DND-41 (cell line): ENCODE measurements at regions not wholly inside any gene's neighbourhood (a gene's known extent, or its start where the extent isn't known, plus 50 kb on each side); places are given as distances from the start of the nearest gene placed in this dataset.

Experiments used
- ATAC-seq: fragments of 200-7000 bp; cut with Tn5 transposase; 3 replicates; pipeline ENCODE4 v1.9.1; 2021; ENCODE audit warnings: low read depth; ENCODE audit not compliant: insufficient read depth
- DNase-seq: peaks from one replicate; pipeline ENCODE4 v3.0.0-alpha.2; 2020
- H2AFZ ChIP-seq: 2 replicates; pipeline ENCODE4 v1.6.0; 2012; ENCODE audit warnings: low read depth, low read length
- H3K27ac ChIP-seq: 2 replicates; pipeline ENCODE4 v1.5.1; 2012; ENCODE audit warnings: low read length, inconsistent platforms
- H3K27me3 ChIP-seq: fragments of 200-600 bp; sonication (generic); 2 replicates; pipeline ENCODE4 v1.6.0; 2012; ENCODE audit warnings: low read length, mild to moderate bottlenecking, inconsistent platforms; ENCODE audit not compliant: insufficient read depth, poor library complexity
- H3K36me3 ChIP-seq: 2 replicates; pipeline ENCODE4 v1.5.1; 2012; ENCODE audit warnings: low read length, inconsistent platforms; ENCODE audit not compliant: insufficient read depth
- H3K4me1 ChIP-seq: 2 replicates; pipeline ENCODE4 v1.5.1; 2012; ENCODE audit warnings: mild to moderate bottlenecking, low read length; ENCODE audit not compliant: insufficient read depth
- H3K4me2 ChIP-seq: 2 replicates; pipeline ENCODE4 v1.6.0; 2012; ENCODE audit warnings: mild to moderate bottlenecking, moderate library complexity, low read length, inconsistent platforms; ENCODE audit not compliant: insufficient read depth
- H3K4me3 ChIP-seq, 2 experiments: fragments of 200-600 bp in 1 of 2; shearing (Covaris generic) in 1 of 2; 2 replicates each; pipeline ENCODE4 v1.5.1; 2012 to 2016; ENCODE audit warnings: inconsistent platforms in 2 of 2, low read length in 2 of 2, mild to moderate bottlenecking in 2 of 2, low read depth in 1 of 2, moderate library complexity in 1 of 2
- H3K79me2 ChIP-seq: 2 replicates; pipeline ENCODE4 v1.6.0; 2012; ENCODE audit warnings: low read length, inconsistent platforms; ENCODE audit not compliant: insufficient read depth
- H3K9ac ChIP-seq: 2 replicates; pipeline ENCODE4 v1.6.0; 2012; ENCODE audit warnings: low read depth, mild to moderate bottlenecking, inconsistent platforms, low read length, moderate library complexity
- H3K9me3 ChIP-seq: 2 replicates; pipeline ENCODE4 v1.5.1; 2012; ENCODE audit warnings: low read length, moderate library complexity, mild to moderate bottlenecking, inconsistent platforms; ENCODE audit not compliant: insufficient read depth, severe bottlenecking
- H4K20me1 ChIP-seq: 2 replicates; pipeline ENCODE4 v1.6.0; 2012; ENCODE audit warnings: low read length; ENCODE audit not compliant: insufficient read depth
- CTCF ChIP-seq: IDR thresholded peaks from 2 replicates; pipeline ENCODE4 v1.5.1; 2012; ENCODE audit warnings: borderline replicate concordance, low read length, moderate library complexity, mild to moderate bottlenecking; ENCODE audit not compliant: poor library complexity, severe bottlenecking; ENCODE audit errors: extremely low read depth
- EZH2 ChIP-seq: IDR thresholded peaks from 3 replicates; pipeline ENCODE4 v1.6.1; 2012; ENCODE audit warnings: borderline replicate concordance, low read depth, mild to moderate bottlenecking, moderate library complexity, low read length, inconsistent platforms; ENCODE audit not compliant: severe bottlenecking

GRCh38 chr3:81255463-81255862 lies 506.0 kb downstream of the GBE1 start:
- no peak overlapping the region for H3K4me3 ChIP-seq
- no peak for TF ChIP-seq EZH2
- TF ChIP-seq CTCF = no peak
- H3K4me1 ChIP-seq = no peaks in the 10 kb centered on the region
- no peaks in the 10 kb centered on the region for H3K36me3 ChIP-seq
- H3K9me3 ChIP-seq = no peaks in the 10 kb centered on the region
- no peak overlapping the region for H3K9ac ChIP-seq
- DNase-seq (no peak), ATAC-seq (no peak)
- no peaks in the 10 kb centered on the region for H3K27me3 ChIP-seq
- H4K20me1 ChIP-seq = no peaks in the 10 kb centered on the region
- no peak overlapping the region for H2AFZ ChIP-seq
- H3K27ac ChIP-seq = no peak overlapping the region
- H3K79me2 ChIP-seq = no peaks in the 10 kb centered on the region
- H3K4me2 ChIP-seq = no peak overlapping the region

- Histone ChIP-seq H2AFZ (no peak overlapping the region), H3K4me2 (no peak overlapping the region), H3K79me2 (no peaks in the 10 kb centered on the region), H3K27ac (no peak overlapping the region), H3K9ac (no peak overlapping the region), H3K4me3 (no peak overlapping the region), H4K20me1 (no peaks in the 10 kb centered on the region), H3K9me3 (no peaks in the 10 kb centered on the region), H3K4me1 (no peaks in the 10 kb centered on the region), H3K36me3 (no peaks in the 10 kb centered on the region), H3K27me3 (no peaks in the 10 kb centered on the region)
- TF ChIP-seq CTCF (no peak), EZH2 (no peak)
- no peak for DNase-seq
- no peak for ATAC-seq
Observed at GRCh38 chr3:81251096-81251495, 510.3 kb downstream of the GBE1 start.

- Histone ChIP-seq H3K27ac (no peak overlapping the region), H2AFZ (no peak overlapping the region), H3K79me2 (no peaks in the 10 kb centered on the region), H3K9me3 (no peaks in the 10 kb centered on the region), H3K36me3 (no peaks in the 10 kb centered on the region), H3K9ac (no peak overlapping the region), H3K4me2 (no peak overlapping the region), H3K4me1 (no peaks in the 10 kb centered on the region), H3K4me3 (no peak overlapping the region), H3K27me3 (no peaks in the 10 kb centered on the region), H4K20me1 (no peaks in the 10 kb centered on the region)
- no peak for TF ChIP-seq EZH2
- TF ChIP-seq CTCF = no peak
- DNase-seq (no peak), ATAC-seq (no peak)
Observed at GRCh38 chr3:81249540-81250029, 511.9 kb downstream of the GBE1 start.

GRCh38 chr3:81245501-81245900 lies 515.9 kb downstream of the GBE1 start:
- no peak overlapping the region for H3K4me2 ChIP-seq
- DNase-seq = no peak
- H2AFZ ChIP-seq = no peak overlapping the region

More at GRCh38 chr3:81245501-81245900, 515.9 kb downstream of the GBE1 start:
- H3K4me3 ChIP-seq = no peak overlapping the region
- no peaks in the 10 kb centered on the region for H3K27me3 ChIP-seq
- no peaks in the 10 kb centered on the region for H3K9me3 ChIP-seq
- H3K9ac ChIP-seq = no peak overlapping the region
- no peaks in the 10 kb centered on the region for H4K20me1 ChIP-seq
- ATAC-seq = no peak
- no peaks in the 10 kb centered on the region for H3K36me3 ChIP-seq
- TF ChIP-seq EZH2 = no peak
- TF ChIP-seq CTCF = no peak
- no peaks in the 10 kb centered on the region for H3K79me2 ChIP-seq
- H3K4me1 ChIP-seq = no peaks in the 10 kb centered on the region
- no peak overlapping the region for H3K27ac ChIP-seq
